PC-3 (cell line): ENCODE measurements at regions not wholly inside any gene's neighbourhood (a gene's known extent, or its start where the extent isn't known, plus 50 kb on each side); places are given as distances from the start of the nearest gene placed in this dataset.

Experiments used
- EZH2 ChIP-seq: fragments of 300-600 bp; sonication (generic); IDR thresholded peaks from one replicate; pipeline ENCODE4 v1.6.1; 2017; ENCODE audit warnings: antibody characterized with exemption, mild to moderate bottlenecking, low read length; ENCODE audit not compliant: unreplicated experiment
- EZH2phosphoT487 ChIP-seq: fragments of 300-600 bp; sonication (generic); IDR thresholded peaks from 2 replicates; pipeline ENCODE4 v1.6.1; 2018; ENCODE audit warnings: mild to moderate bottlenecking, antibody characterized with exemption, low read length, borderline replicate concordance
- TF ChIP-seq, protein P1 (sequence below): fragments of 300-600 bp; sonication (generic); conservative IDR thresholded peaks from 2 replicates; pipeline ENCODE4 v1.5.1; 2017; ENCODE audit warnings: antibody characterized with exemption, low read depth, mild to moderate bottlenecking, low read length

GRCh38 chr14:49951691-49952345, 58.9 kb downstream of the ARF6 start:
- TF ChIP-seq, protein P1, sequence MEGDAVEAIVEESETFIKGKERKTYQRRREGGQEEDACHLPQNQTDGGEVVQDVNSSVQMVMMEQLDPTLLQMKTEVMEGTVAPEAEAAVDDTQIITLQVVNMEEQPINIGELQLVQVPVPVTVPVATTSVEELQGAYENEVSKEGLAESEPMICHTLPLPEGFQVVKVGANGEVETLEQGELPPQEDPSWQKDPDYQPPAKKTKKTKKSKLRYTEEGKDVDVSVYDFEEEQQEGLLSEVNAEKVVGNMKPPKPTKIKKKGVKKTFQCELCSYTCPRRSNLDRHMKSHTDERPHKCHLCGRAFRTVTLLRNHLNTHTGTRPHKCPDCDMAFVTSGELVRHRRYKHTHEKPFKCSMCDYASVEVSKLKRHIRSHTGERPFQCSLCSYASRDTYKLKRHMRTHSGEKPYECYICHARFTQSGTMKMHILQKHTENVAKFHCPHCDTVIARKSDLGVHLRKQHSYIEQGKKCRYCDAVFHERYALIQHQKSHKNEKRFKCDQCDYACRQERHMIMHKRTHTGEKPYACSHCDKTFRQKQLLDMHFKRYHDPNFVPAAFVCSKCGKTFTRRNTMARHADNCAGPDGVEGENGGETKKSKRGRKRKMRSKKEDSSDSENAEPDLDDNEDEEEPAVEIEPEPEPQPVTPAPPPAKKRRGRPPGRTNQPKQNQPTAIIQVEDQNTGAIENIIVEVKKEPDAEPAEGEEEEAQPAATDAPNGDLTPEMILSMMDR: no peak
- no peak for TF ChIP-seq EZH2phosphoT487
- TF ChIP-seq EZH2: no peak
